NCI-H1930 (cell line): ENCODE measurements at regions not wholly inside any gene's neighbourhood (a gene's known extent, or its start where the extent isn't known, plus 50 kb on each side); places are given as distances from the start of the nearest gene placed in this dataset.
A peak's percentile ranks its signal among the peaks of the same experiment; 100 is the strongest.
"Not testable (repeated sequence)": the region's sequence is repeated elsewhere in the genome, so short reads cannot be mapped to it uniquely, and the experiment has no call there.

Experiments
- DNase-seq, 2 experiments: peaks; one replicate each; lab custom pipeline; 2025; lab: John Stamatoyannopoulos, UW

- DNase-seq = no peak
Observed at GRCh38 chr5:36390640-36391039, 88.9 kb upstream of the RANBP3L start.

- no peak for DNase-seq
Observed at GRCh38 chr5:36392186-36392585, 90.5 kb upstream of the RANBP3L start.

GRCh38 chr5:36392818-36393217 lies 91.1 kb upstream of the RANBP3L start:
- DNase-seq = no peak

- DNase-seq = no peak
Observed at GRCh38 chr5:36393656-36394428, 92.1 kb upstream of the RANBP3L start.

DNA sequence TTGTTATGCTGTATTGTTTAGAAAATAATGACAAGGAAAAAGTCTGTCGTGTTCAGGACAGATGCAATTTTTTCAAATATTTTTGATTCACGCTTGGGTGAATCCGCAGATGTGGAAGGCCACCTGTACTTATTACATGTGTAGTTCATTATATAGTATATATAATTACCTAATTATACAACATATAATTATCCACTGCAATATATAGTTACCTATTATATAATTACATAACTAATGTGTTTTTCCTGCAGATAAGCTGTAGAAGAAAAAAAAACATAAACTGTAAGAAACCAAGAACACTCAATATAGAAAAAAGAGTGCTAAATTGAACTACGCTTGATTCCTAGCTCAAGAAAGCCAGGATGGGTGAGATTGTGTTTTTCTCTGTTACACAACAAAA lies 93.6 kb upstream of the RANBP3L start:
- DNase-seq = no peak

- DNase-seq = not testable (repeated sequence)
Observed at GRCh38 chr5:36395947-36396346, 94.2 kb upstream of the RANBP3L start.

DNA sequence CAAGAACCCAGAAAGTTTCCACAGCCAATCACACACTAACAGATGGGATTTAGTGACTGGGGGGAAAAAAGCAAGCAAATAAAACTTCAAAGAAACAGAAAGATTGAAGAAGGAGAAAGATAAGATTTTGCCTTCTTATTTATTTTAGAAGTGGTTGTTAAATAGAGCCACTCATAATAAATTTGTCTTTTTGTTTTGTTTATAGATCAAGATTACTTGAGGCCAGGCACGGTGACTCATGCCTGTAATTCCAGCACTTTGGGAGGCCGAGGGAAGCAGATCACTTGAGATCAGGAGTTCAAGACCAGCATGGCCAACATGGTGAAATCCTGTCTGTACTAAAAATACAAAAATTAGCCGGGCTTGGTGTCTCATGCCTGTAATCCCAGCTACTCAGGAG lies 94.9 kb upstream of the RANBP3L start:
- DNase-seq = no peak

DNA sequence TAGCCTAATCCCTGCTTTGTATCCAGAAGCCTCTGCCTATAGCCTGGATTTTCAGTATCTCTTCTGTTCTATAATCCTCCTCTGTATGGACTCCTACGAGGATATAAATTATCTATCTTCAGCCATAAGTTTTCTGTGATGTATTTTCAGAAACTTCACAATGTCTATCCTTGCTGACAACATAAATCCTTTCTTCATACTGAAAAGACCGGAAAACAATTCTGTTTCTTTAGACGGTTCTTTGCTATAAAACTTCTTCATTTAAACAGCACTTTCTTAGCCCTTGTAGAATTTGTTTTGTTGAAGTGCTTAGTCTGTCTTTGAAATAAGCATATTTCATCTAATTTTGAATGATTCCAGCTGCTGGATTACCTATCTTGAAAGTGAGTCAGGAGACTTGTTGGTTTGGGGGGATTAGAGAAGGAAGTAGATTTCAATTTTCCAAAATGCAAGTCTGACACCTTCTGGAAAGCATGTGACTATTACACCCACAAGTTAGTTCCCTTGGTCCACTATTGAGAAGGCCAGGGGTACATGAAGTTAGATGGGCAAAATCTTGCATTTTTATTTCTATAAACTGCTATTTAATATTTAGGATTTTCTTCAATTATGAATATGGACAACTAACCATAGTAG lies 96.3 kb upstream of the RANBP3L start:
- peak in 1 of 2 experiments; percentile 21 for DNase-seq

DNA sequence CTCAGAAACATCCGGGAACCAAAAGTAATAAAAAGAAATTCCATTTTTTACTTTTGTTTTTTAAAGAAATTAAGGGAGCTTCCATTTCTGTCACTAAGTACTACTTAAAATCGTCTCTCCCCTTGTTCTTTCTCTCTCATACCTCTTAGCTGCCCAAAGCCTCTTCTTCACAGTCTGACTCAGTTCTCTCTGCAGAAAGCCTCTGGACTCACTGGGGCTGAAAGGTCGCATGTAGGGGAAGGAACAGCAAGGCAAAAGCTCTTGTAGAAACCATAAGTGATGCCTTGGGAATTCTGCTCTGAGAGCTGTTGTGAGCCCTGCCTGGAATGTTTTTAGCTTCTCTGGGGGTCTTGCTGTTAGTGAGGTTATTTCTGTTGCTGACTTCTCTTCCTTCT lies 100.8 kb upstream of the RANBP3L start:
- no peak for DNase-seq

DNA sequence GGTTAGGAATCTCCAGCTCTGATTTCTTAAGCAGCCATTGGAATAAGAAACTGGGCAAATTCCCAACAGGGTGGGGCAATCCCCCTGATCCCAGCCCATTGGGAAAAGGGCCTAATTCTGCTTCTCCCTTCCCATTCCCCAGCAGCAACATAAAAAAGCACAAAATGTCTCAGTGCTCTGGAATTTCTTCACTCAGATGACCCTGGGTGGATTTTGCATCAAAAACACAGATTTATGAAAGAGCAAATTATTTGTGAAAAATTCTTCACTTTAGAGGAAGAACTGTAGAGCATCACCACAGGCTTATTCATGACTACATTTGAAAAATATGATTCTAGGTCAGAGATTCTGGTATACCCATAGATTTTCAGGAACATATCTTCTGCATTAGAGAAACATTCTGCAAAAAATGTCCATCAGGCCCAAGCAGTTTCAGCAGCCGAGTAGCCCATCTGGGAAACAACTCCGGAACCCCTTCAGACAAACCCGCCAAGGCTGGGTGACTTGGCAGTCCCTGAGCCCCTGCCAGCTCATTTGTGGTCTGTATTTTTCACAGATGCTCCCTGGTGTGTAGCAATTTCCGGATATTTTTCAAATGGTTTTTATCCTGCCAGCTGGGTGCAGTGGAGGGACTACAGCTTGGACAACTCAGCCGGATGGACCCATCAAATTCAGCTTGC lies 102.1 kb upstream of the RANBP3L start:
- no peak for DNase-seq

DNA sequence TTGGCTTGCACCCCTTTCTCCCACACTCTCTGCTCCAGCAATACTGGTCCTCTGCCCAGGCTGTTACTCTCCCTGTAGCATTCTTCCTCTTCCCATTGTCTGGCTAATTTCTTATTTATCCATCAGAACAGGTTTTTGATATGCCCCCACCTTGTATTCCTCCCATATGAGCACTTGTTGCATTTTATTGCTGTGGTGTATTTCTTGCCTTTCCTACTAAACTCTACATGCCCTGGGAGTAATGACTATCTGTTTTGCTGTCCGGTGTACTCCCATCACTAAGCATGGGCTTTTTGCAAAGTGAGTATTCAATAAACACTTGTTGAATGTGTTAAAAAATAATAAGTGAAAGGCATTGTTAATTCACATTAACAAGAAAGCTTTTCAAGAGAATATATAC lies 104.3 kb upstream of the RANBP3L start:
- DNase-seq = no peak

DNA sequence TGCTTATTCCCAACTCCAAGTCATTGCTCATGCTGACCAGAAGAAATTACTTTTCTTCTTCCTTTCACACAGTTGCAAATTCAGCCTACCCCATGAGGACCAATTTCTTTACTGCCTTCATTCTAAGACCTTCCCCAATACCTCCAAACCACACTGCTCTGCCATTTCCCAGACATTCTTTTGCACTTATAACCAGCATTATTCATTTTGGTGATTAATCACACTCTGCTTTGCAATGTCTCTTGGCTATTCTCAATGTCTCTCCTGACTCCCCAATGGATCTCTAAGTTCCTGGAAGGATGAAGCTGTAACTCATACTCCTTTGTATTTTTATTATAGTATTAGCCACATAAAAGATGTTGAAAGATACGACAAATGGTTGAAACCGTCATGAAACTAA lies 105.7 kb upstream of the RANBP3L start:
- no peak for DNase-seq

- DNase-seq = not testable (repeated sequence)
Observed at GRCh38 chr5:36409711-36410110, 108.0 kb upstream of the RANBP3L start.

DNA sequence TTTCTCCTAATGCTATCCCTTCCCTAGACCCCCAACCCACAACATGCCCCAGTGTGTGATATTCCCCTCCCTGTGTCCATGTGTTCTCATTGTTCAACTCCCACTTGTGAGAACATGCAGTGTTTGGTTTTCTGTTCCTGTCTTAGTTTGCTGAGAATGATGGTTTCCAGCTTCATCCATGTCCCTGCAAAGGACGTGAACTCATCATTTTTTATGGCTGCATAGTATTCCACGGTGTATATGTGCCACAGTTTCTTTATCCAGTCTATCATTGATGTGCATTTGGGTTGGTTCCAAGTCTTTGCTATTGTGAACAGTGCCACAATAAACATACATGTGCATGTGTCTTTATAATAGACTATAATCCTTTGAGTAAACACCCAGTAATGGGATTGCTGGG lies 109.0 kb upstream of the RANBP3L start:
- not testable (repeated sequence) for DNase-seq

GRCh38 chr5:36414869-36415282 lies 113.2 kb upstream of the RANBP3L start:
- DNase-seq = peak in 1 of 2 experiments; percentile 16

DNA sequence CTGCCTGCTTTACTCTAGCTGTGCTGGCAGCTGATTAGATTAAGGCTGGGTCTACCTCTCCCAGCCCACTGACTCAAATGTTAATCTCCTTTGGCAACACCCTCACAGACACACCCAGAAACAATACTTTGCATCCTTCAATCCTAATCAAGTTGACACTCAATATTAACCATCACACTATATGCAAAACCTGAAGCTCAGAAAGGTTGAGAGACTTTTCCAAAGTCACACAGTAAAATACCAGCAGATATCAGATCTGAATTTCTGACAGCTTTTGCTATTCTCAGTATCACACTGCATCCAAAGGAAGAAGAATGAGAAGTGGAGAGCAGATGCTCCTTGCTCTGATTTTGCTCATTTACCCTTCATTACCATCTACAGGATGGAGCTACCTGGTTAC lies 114.9 kb upstream of the RANBP3L start:
- DNase-seq = no peak

GRCh38 chr5:36417221-36417620 lies 115.5 kb upstream of the RANBP3L start:
- DNase-seq = no peak

- DNase-seq = no peak
Observed at GRCh38 chr5:36417668-36418067, 116.0 kb upstream of the RANBP3L start.

- DNase-seq = no peak
Observed at GRCh38 chr5:36418152-36418979, 116.7 kb upstream of the RANBP3L start.

- DNase-seq = no peak
Observed at GRCh38 chr5:36421256-36421655, 119.6 kb upstream of the RANBP3L start.

DNA sequence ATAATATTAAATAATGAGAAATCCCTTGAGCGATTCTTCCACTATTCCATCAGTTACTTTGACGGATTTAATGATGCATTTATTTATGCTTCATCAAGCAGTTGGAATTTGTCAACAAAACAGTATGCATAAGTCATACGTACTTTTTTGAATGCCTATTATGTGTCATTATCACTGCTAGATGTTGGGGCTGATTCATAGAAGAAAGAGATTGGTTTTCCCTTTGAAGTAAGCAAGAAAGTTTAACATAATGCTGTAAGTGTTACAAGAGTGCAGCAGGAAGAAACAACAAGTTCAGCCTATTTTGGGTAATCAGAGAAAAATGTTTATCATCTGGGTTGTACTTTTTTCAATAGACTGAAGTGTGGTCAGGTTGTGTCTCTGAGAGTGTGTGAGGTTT lies 121.2 kb upstream of the RANBP3L start:
- DNase-seq = no peak

- no peak for DNase-seq
Observed at GRCh38 chr5:36423578-36424307, 122.0 kb upstream of the RANBP3L start.
